ENCODE measurements at regions not wholly inside any gene's neighbourhood (a gene's known extent, or its start where the extent isn't known, plus 50 kb on each side); places are given as distances from the start of the nearest gene placed in this dataset.

DNA sequence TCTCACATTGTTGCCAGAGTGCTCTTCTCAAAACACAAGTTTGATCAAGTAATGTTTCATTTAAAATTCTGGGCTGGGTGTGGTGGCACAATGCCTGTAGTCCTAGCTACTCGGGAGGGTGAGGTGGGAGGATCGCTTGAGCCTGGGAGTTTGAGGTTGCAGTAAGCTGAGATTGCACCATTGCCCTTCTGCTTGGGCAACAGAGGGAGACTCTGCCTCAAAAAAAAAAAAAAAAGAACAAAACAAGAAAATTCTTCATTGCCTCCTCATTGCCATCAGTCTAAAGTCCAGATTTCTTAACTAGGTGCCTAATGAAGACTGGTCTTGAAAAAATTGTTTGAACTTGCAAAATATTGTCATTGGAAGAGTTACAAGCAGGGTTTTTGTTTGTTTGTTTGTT lies 120.1 kb downstream of the MFAP3L start (continued):
- TF ChIP-seq SP7 (tag by site-specific recombination; IDR thresholded peaks at IDR 0.05) (no peak), BCL11B (tag by site-specific recombination; IDR thresholded peaks at IDR 0.05; ENCODE audit: low read depth) (no peak), ZNF248 (tag by site-specific recombination; IDR thresholded peaks at IDR 0.05) (no peak)
- TF ChIP-seq, protein P1, sequence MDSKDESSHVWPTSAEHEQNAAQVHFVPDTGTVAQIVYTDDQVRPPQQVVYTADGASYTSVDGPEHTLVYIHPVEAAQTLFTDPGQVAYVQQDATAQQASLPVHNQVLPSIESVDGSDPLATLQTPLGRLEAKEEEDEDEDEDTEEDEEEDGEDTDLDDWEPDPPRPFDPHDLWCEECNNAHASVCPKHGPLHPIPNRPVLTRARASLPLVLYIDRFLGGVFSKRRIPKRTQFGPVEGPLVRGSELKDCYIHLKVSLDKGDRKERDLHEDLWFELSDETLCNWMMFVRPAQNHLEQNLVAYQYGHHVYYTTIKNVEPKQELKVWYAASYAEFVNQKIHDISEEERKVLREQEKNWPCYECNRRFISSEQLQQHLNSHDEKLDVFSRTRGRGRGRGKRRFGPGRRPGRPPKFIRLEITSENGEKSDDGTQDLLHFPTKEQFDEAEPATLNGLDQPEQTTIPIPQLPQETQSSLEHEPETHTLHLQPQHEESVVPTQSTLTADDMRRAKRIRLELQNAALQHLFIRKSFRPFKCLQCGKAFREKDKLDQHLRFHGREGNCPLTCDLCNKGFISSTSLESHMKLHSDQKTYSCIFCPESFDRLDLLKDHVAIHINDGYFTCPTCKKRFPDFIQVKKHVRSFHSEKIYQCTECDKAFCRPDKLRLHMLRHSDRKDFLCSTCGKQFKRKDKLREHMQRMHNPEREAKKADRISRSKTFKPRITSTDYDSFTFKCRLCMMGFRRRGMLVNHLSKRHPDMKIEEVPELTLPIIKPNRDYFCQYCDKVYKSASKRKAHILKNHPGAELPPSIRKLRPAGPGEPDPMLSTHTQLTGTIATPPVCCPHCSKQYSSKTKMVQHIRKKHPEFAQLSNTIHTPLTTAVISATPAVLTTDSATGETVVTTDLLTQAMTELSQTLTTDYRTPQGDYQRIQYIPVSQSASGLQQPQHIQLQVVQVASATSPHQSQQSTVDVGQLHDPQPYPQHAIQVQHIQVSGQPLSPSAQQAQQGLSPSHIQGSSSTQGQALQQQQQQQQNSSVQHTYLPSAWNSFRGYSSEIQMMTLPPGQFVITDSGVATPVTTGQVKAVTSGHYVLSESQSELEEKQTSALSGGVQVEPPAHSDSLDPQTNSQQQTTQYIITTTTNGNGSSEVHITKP (tag by site-specific recombination; IDR thresholded peaks at IDR 0.05) = no peak
- TF ChIP-seq, protein P2, sequence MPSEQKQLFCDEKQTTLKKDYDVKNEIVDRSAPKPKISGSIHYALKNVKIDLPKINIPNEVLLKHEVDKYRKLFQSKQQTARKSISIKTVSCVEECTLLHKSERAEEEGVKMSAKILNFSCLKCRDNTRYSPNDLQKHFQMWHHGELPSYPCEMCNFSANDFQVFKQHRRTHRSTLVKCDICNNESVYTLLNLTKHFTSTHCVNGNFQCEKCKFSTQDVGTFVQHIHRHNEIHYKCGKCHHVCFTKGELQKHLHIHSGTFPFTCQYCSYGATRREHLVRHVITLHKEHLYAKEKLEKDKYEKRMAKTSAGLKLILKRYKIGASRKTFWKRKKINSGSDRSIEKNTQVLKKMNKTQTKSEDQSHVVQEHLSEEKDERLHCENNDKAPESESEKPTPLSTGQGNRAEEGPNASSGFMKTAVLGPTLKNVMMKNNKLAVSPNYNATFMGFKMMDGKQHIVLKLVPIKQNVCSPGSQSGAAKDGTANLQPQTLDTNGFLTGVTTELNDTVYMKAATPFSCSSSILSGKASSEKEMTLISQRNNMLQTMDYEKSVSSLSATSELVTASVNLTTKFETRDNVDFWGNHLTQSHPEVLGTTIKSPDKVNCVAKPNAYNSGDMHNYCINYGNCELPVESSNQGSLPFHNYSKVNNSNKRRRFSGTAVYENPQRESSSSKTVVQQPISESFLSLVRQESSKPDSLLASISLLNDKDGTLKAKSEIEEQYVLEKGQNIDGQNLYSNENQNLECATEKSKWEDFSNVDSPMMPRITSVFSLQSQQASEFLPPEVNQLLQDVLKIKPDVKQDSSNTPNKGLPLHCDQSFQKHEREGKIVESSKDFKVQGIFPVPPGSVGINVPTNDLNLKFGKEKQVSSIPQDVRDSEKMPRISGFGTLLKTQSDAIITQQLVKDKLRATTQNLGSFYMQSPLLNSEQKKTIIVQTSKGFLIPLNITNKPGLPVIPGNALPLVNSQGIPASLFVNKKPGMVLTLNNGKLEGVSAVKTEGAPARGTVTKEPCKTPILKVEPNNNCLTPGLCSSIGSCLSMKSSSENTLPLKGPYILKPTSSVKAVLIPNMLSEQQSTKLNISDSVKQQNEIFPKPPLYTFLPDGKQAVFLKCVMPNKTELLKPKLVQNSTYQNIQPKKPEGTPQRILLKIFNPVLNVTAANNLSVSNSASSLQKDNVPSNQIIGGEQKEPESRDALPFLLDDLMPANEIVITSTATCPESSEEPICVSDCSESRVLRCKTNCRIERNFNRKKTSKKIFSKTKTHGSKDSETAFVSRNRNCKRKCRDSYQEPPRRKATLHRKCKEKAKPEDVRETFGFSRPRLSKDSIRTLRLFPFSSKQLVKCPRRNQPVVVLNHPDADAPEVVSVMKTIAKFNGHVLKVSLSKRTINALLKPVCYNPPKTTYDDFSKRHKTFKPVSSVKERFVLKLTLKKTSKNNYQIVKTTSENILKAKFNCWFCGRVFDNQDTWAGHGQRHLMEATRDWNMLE (tag by site-specific recombination; conservative IDR thresholded peaks at IDR 0.05; ENCODE audit: low read depth) = no peak

- no peak for TF ChIP-seq ZNF2 (tag by site-specific recombination; IDR thresholded peaks at IDR 0.05)
- TF ChIP-seq, protein P3, sequence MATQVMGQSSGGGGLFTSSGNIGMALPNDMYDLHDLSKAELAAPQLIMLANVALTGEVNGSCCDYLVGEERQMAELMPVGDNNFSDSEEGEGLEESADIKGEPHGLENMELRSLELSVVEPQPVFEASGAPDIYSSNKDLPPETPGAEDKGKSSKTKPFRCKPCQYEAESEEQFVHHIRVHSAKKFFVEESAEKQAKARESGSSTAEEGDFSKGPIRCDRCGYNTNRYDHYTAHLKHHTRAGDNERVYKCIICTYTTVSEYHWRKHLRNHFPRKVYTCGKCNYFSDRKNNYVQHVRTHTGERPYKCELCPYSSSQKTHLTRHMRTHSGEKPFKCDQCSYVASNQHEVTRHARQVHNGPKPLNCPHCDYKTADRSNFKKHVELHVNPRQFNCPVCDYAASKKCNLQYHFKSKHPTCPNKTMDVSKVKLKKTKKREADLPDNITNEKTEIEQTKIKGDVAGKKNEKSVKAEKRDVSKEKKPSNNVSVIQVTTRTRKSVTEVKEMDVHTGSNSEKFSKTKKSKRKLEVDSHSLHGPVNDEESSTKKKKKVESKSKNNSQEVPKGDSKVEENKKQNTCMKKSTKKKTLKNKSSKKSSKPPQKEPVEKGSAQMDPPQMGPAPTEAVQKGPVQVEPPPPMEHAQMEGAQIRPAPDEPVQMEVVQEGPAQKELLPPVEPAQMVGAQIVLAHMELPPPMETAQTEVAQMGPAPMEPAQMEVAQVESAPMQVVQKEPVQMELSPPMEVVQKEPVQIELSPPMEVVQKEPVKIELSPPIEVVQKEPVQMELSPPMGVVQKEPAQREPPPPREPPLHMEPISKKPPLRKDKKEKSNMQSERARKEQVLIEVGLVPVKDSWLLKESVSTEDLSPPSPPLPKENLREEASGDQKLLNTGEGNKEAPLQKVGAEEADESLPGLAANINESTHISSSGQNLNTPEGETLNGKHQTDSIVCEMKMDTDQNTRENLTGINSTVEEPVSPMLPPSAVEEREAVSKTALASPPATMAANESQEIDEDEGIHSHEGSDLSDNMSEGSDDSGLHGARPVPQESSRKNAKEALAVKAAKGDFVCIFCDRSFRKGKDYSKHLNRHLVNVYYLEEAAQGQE (tag by site-specific recombination; IDR thresholded peaks at IDR 0.05) = no peak
- no peak for TF ChIP-seq ZNF791 (tag by site-specific recombination; IDR thresholded peaks at IDR 0.05)
- peak; percentile 43; the same call in 1 of the 2 replicates for TF ChIP-seq CTCF (tag by site-specific recombination; IDR thresholded peaks at IDR 0.05)
- no peak for TF ChIP-seq ZNF830 (tag by site-specific recombination; IDR thresholded peaks at IDR 0.05; ENCODE audit: low read depth)
- TF ChIP-seq ZNF133 (tag by site-specific recombination; IDR thresholded peaks at IDR 0.05) = no peak
- POLR2A ChIA-PET = no interaction called here
- Histone ChIP-seq H3K4me1 (ENCODE audit: control insufficient read depth, insufficient read depth, low read length) (no peaks in the 10 kb centered on the region), H3K27ac (ENCODE audit: extremely low read depth, low read depth, low read length) (no peak overlapping the region), H3K36me3 (ENCODE audit: control insufficient read depth in 2 of 2, insufficient read depth in 1 of 2, low read length in 2 of 2) (no peaks in the 10 kb centered on the region), H3K4me3 (ENCODE audit: low read depth, low read length) (no peak overlapping the region), H3K9me3 (ENCODE audit: control insufficient read depth, insufficient read depth, low read depth, low read length) (no peaks in the 10 kb centered on the region)
- CTCF ChIA-PET = interaction anchor here (0.7 kb wide), 1 partner anchor 90 kb away, joined by 3 read pairs; no protein-coding TSS in a partner anchor
Measured at GRCh38 chr4:169902658-169903345, 123.4 kb downstream of the MFAP3L start.
